GM12891 (cell line): ENCODE measurements at regions not wholly inside any gene's neighbourhood (a gene's known extent, or its start where the extent isn't known, plus 50 kb on each side); places are given as distances from the start of the nearest gene placed in this dataset.

Source experiments
- PAX5 ChIP-seq: IDR thresholded peaks from 2 replicates; pipeline ENCODE4 v1.6.1; 2011; ENCODE audit warnings: low read length, moderate library complexity, mild to moderate bottlenecking; ENCODE audit not compliant: insufficient read depth, severe bottlenecking
- POLR2A ChIP-seq: IDR thresholded peaks from 2 replicates; pipeline ENCODE4 v1.6.1; 2011; ENCODE audit warnings: low read depth, low read length, control low read depth
- POLR2AphosphoS5 ChIP-seq: IDR thresholded peaks from 2 replicates; pipeline ENCODE4 v1.6.1; 2011; ENCODE audit warnings: low read depth, low read length, control low read depth
- TAF1 ChIP-seq: IDR thresholded peaks from 2 replicates; pipeline ENCODE4 v1.6.1; 2011; ENCODE audit warnings: low read depth, low read length, control low read depth

DNA sequence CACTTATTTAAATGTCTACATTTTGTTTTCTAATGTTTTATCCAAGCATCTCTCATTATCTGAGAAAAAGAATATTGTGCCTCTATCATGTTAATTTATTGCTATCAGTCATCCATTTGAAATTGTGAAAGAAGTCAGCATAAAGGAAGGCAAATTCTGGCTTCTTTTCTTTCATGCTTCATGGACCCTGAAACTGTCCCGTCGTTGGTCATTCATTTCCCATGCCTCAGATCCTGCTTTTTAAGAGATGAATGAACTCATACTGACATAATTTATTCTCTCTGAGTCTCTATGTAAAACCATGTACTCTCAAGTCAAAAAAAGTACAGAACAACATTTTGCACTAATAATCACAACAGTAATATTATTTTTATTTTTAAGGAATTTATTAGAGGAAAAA is 2512.0 kb downstream of the PCDH9 start:
- TF ChIP-seq POLR2AphosphoS5 (no peak), POLR2A (no peak), PAX5 (no peak), TAF1 (no peak)
